Midbrain (tissue), 1 donor: ENCODE measurements at regions not wholly inside any gene's neighbourhood (a gene's known extent, or its start where the extent isn't known, plus 50 kb on each side); places are given as distances from the start of the nearest gene placed in this dataset.
"Not testable (repeated sequence)": the region's sequence is repeated elsewhere in the genome, so short reads cannot be mapped to it uniquely, and the experiment has no call there.

ENCODE experiments used
- DNase-seq: peaks from one replicate; lab custom pipeline; 2025; lab: John Stamatoyannopoulos, UW

GRCh38 chr13:104616990-104617389, 1550.8 kb upstream of the SLC10A2 start:
- no peak for DNase-seq

GRCh38 chr13:104614361-104615145, 1548.3 kb upstream of the SLC10A2 start:
- no peak for DNase-seq

GRCh38 chr13:104608331-104608730, 1542.1 kb upstream of the SLC10A2 start:
- DNase-seq = no peak

- not testable (repeated sequence) for DNase-seq
Observed at GRCh38 chr13:104605435-104605834, 1539.2 kb upstream of the SLC10A2 start.

- DNase-seq = no peak
Observed at GRCh38 chr13:104597546-104598180, 1531.4 kb upstream of the SLC10A2 start.

- DNase-seq = no peak
Observed at GRCh38 chr13:104595511-104595910, 1529.3 kb upstream of the SLC10A2 start.

GRCh38 chr13:104594806-104595205, 1528.6 kb upstream of the SLC10A2 start:
- DNase-seq = no peak

GRCh38 chr13:104593693-104594092, 1527.5 kb upstream of the SLC10A2 start:
- no peak for DNase-seq

- no peak for DNase-seq
Observed at GRCh38 chr13:104593251-104593576, 1527.0 kb upstream of the SLC10A2 start.

- DNase-seq = no peak
Observed at GRCh38 chr13:104592545-104593250, 1526.5 kb upstream of the SLC10A2 start.

- DNase-seq = no peak
Observed at GRCh38 chr13:104592127-104592526, 1525.9 kb upstream of the SLC10A2 start.

GRCh38 chr13:104586051-104586746, 1520.0 kb upstream of the SLC10A2 start:
- no peak for DNase-seq

- no peak for DNase-seq
Observed at GRCh38 chr13:104584481-104584880, 1518.3 kb upstream of the SLC10A2 start.

GRCh38 chr13:104580931-104581330, 1514.7 kb upstream of the SLC10A2 start:
- no peak for DNase-seq

- no peak for DNase-seq
Observed at GRCh38 chr13:104577071-104577815, 1511.0 kb upstream of the SLC10A2 start.

GRCh38 chr13:104571893-104572229, 1505.6 kb upstream of the SLC10A2 start:
- DNase-seq = no peak

GRCh38 chr13:104571161-104571892, 1505.1 kb upstream of the SLC10A2 start:
- peak; percentile 86 for DNase-seq

GRCh38 chr13:104567114-104567513, 1500.9 kb upstream of the SLC10A2 start:
- DNase-seq = no peak

GRCh38 chr13:104565888-104566287, 1499.7 kb upstream of the SLC10A2 start:
- DNase-seq = no peak

- DNase-seq = no peak
Observed at GRCh38 chr13:104553896-104554295, 1487.7 kb upstream of the SLC10A2 start.

- no peak for DNase-seq
Observed at GRCh38 chr13:104553186-104553585, 1487.0 kb upstream of the SLC10A2 start.
